SU-DHL-6 (cell line): ENCODE measurements at regions not wholly inside any gene's neighbourhood (a gene's known extent, or its start where the extent isn't known, plus 50 kb on each side); places are given as distances from the start of the nearest gene placed in this dataset.

Source experiments
- H2AFZ ChIP-seq: fragments of 200-600 bp; sonication (generic); 2 replicates; pipeline ENCODE4 v1.6.1; 2014; ENCODE audit warnings: low read depth, mild to moderate bottlenecking, moderate library complexity, mixed read lengths, antibody characterized with exemption, low read length; ENCODE audit not compliant: severe bottlenecking
- H3F3A ChIP-seq: fragments of 200-600 bp; shearing (Covaris generic); 2 replicates; pipeline ENCODE4 v1.6.0; 2016; ENCODE audit warnings: antibody characterized with exemption, mild to moderate bottlenecking; ENCODE audit not compliant: insufficient read depth
- H3K27ac ChIP-seq: fragments of 200-600 bp; sonication (generic); 2 replicates; pipeline ENCODE4 v1.5.1; 2016; ENCODE audit warnings: low read depth, mild to moderate bottlenecking, low read length, moderate library complexity, mixed read lengths
- H3K27me3 ChIP-seq: fragments of 200-600 bp; sonication (generic), shearing (Covaris generic); 2 replicates; pipeline ENCODE4 v1.6.0; 2014; ENCODE audit warnings: mild to moderate bottlenecking, low read length
- H3K36me3 ChIP-seq: fragments of 200-600 bp; sonication (generic); 2 replicates; pipeline ENCODE4 v1.6.1; 2014; ENCODE audit warnings: mild to moderate bottlenecking, low read length, mixed read lengths
- H3K4me2 ChIP-seq: fragments of 300-600, 200-600 bp; shearing (Covaris generic), sonication (generic); 2 replicates; pipeline ENCODE4 v1.6.0; 2014; ENCODE audit warnings: low read length, low read depth, mild to moderate bottlenecking; ENCODE audit not compliant: poor library complexity, severe bottlenecking
- H3K4me3 ChIP-seq: fragments of 200-600 bp; sonication (generic); 2 replicates; pipeline ENCODE4 v1.5.1; 2014; ENCODE audit warnings: antibody characterized with exemption, low read length, mild to moderate bottlenecking, mixed read lengths; ENCODE audit not compliant: insufficient read depth, poor library complexity, severe bottlenecking
- H3K79me2 ChIP-seq: fragments of 200-600 bp; sonication (generic); 2 replicates; pipeline ENCODE4 v1.6.1; 2014; ENCODE audit warnings: mild to moderate bottlenecking, low read length, moderate library complexity; ENCODE audit not compliant: insufficient read depth
- H3K9ac ChIP-seq: fragments of 200-600 bp; sonication (generic); 2 replicates; pipeline ENCODE4 v1.7.0; 2014; ENCODE audit warnings: mild to moderate bottlenecking, low read length
- H3K9me2 ChIP-seq: fragments of 200-600 bp; sonication (generic); replicated peaks from 2 replicates; pipeline ENCODE4 v1.6.1; 2014; ENCODE audit warnings: low read length; ENCODE audit not compliant: insufficient read depth
- H3K9me3 ChIP-seq: fragments of 200-600 bp; sonication (generic); 2 replicates; pipeline ENCODE4 v1.6.1; 2014; ENCODE audit warnings: low read length, mixed read lengths; ENCODE audit not compliant: insufficient read depth
- H4K20me1 ChIP-seq: fragments of 200-600 bp; sonication (generic); 2 replicates; pipeline ENCODE4 v1.6.1; 2014; ENCODE audit warnings: low read depth, mild to moderate bottlenecking, antibody characterized with exemption, low read length, moderate library complexity, mixed read lengths
- CTCF ChIP-seq: fragments of 200-600 bp; sonication (generic); IDR thresholded peaks from one replicate; pipeline ENCODE4 v1.5.1; 2017; ENCODE audit warnings: antibody characterized with exemption, mild to moderate bottlenecking, low read length, moderate library complexity; ENCODE audit not compliant: insufficient read depth, poor library complexity, severe bottlenecking
- EZH2phosphoT487 ChIP-seq: fragments of 200-600 bp; sonication (generic), shearing (Covaris generic); conservative IDR thresholded peaks from 2 replicates; pipeline ENCODE4 v1.6.1; 2018; ENCODE audit warnings: mild to moderate bottlenecking, antibody characterized with exemption, low read length, moderate library complexity, mixed read lengths

- Histone ChIP-seq H3K9me3 (no peaks in the 10 kb centered on the region), H3K4me2 (no peak overlapping the region), H3K9ac (no peak overlapping the region), H3K27me3 (no peaks in the 10 kb centered on the region), H3K4me3 (no peak overlapping the region), H2AFZ (no peak overlapping the region), H3K36me3 (no peaks in the 10 kb centered on the region), H3K9me2 (no peaks in the 10 kb centered on the region), H3F3A (no peaks in the 10 kb centered on the region), H3K27ac (no peak overlapping the region), H3K79me2 (no peaks in the 10 kb centered on the region), H4K20me1 (no peaks in the 10 kb centered on the region)
- no peak for TF ChIP-seq CTCF
- no peak for TF ChIP-seq EZH2phosphoT487
These were observed 359.3 kb upstream of the RUNX1 start for GRCh38 chr21:35408401-35408800.

- no peak overlapping the region for H3K27ac ChIP-seq
- H3K9me3 ChIP-seq: no peaks in the 10 kb centered on the region
- TF ChIP-seq CTCF: no peak
- no peak for TF ChIP-seq EZH2phosphoT487
- no peaks in the 10 kb centered on the region for H4K20me1 ChIP-seq
- no peak overlapping the region for H3K9ac ChIP-seq
- no peaks in the 10 kb centered on the region for H3K27me3 ChIP-seq
- H3K4me3 ChIP-seq: no peak overlapping the region
- no peaks in the 10 kb centered on the region for H3K9me2 ChIP-seq
- H3K36me3 ChIP-seq: no peaks in the 10 kb centered on the region
- no peak overlapping the region for H2AFZ ChIP-seq
- H3K4me2 ChIP-seq: no peak overlapping the region
- no peaks in the 10 kb centered on the region for H3F3A ChIP-seq
- H3K79me2 ChIP-seq: no peaks in the 10 kb centered on the region
These were observed 357.5 kb upstream of the RUNX1 start for GRCh38 chr21:35406635-35407034.

GRCh38 chr21:35405981-35406380 lies 356.9 kb upstream of the RUNX1 start:
- H3F3A ChIP-seq: no peaks in the 10 kb centered on the region

More at GRCh38 chr21:35405981-35406380, 356.9 kb upstream of the RUNX1 start:
- H3K27me3 ChIP-seq: no peaks in the 10 kb centered on the region
- no peaks in the 10 kb centered on the region for H3K79me2 ChIP-seq
- no peaks in the 10 kb centered on the region for H4K20me1 ChIP-seq
- H3K27ac ChIP-seq: no peak overlapping the region
- H3K9me3 ChIP-seq: no peaks in the 10 kb centered on the region
- H3K9me2 ChIP-seq: no peaks in the 10 kb centered on the region
- TF ChIP-seq CTCF: no peak
- no peak for TF ChIP-seq EZH2phosphoT487
- no peak overlapping the region for H3K4me3 ChIP-seq
- H2AFZ ChIP-seq: no peak overlapping the region
- H3K9ac ChIP-seq: no peak overlapping the region
- H3K36me3 ChIP-seq: no peaks in the 10 kb centered on the region
- H3K4me2 ChIP-seq: no peak overlapping the region
